IPS-NIHi7 (cell line): ENCODE measurements at regions not wholly inside any gene's neighbourhood (a gene's known extent, or its start where the extent isn't known, plus 50 kb on each side); places are given as distances from the start of the nearest gene placed in this dataset.

Experiments
- DNase-seq: peaks from one replicate; pipeline ENCODE4 v3.0.0; 2012; ENCODE audit warnings: mixed read lengths; ENCODE audit errors: extremely low spot score

DNA sequence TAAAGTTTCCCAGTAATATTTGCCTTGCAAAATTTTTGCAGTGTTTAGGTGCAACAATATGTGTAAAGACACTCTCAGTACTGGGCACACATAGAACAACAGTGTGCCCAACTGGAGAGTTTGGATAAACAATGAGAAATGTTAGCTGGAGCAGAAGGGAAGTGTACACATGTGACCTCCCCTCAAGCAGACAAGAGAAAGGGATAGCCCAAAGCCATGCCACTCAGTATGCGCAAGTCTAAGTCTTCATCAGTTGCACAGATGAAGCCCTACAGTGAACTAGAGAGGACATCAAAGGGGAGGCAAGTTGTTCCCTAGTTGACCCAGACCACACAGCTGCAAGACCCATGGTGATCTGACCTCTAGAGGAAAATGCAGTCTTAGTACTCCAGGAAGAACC lies 97.9 kb upstream of the CDH11 start:
- no peak for DNase-seq

- DNase-seq, result peak; percentile 28
Measured at GRCh38 chr16:65218348-65218747, 96.5 kb upstream of the CDH11 start.

- DNase-seq, result no peak
Measured at GRCh38 chr16:65213866-65214595, 92.2 kb upstream of the CDH11 start.

- no peak for DNase-seq
Measured at GRCh38 chr16:65212791-65213190, 90.9 kb upstream of the CDH11 start.

DNA sequence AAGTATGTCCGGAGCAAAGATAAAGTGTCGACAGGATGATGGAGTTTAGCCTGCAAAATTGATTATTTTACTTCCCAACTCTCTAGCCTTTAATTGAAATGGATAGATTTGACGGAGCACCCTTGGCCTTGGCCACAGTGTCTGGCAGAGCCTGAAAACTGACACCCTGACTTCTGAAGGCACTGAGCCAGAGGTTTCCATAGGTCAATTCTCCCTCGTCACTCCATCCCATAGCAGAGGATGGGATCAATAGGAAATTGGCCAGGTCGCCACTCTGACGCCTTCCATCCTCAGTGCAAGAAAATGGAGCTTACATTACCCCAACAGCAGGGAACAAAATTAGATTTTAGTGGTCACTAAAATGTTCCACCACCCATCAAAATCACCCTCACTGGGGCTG lies 90.4 kb upstream of the CDH11 start:
- no peak for DNase-seq

GRCh38 chr16:65202461-65202860 lies 80.6 kb upstream of the CDH11 start:
- DNase-seq, result no peak

DNA sequence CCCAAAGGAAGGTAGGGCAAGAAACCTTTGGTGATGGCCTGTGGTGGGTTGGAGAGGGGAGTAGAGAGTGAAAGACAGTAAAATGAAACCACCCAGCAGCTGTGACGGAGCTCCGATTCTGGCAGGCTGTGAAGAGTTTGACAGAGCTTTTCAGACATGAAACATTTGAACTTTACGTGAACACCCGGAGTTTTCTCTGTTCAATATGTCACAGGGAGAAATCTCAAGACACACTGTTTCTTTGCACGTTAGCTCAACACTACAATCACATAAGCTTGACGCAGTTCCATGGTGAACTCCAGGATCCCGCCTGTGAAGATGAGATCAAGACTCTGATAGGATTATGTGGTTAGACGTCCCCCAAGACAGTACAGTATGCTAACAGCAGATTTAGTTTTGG lies 79.6 kb upstream of the CDH11 start:
- no peak for DNase-seq

- no peak for DNase-seq
Measured at GRCh38 chr16:65200857-65201256, 79.0 kb upstream of the CDH11 start.

DNA sequence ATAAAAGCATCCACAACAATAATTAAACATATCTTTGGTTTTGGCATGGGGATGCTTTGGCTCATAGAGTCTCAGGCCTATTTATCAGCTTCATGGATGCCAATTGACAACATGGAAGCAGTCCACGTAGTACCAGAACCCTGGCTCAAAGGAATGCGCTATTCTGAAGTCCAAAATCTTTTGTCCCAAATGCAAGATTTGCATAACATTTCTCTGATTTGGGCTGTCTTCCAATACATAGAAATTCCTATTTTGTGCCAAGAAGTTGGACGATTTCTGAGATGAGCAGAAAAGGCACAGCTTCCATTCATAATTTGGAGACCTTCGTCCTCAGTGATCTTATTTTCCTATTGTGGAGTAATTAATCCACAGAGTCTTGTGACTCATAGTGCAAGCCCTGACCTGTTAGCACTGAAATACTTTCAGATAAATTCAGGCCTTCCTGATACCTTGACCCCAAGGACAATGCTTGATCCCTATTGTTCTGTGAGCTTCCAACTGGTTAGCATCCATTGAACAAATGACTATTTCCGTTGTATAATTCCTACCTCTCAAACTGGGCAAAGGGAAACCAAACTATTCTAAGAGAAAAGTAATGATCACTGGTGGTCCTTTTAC lies 78.4 kb upstream of the CDH11 start:
- no peak for DNase-seq

- DNase-seq, result no peak
Measured at GRCh38 chr16:65196420-65197075, 74.7 kb upstream of the CDH11 start.

DNA sequence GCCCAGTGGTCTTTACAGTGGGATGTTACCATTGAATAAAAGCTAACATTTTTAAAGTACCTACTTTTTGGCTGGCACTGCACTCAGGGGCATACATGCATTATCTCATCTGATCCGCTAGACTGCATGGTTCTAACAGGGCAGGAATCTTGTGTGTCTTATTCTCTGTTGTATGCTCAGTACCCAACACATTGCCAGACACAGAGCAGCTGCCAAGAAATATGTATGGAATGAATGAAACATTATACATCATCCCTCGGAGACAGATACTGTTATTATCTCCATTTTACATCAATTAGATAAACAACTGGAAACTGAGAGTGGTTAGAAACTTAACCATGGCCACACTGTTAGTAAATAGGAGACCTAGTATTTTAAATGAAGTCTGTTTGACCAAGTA lies 74.1 kb upstream of the CDH11 start:
- no peak for DNase-seq

GRCh38 chr16:65185241-65185778 lies 63.4 kb upstream of the CDH11 start:
- no peak for DNase-seq

- no peak for DNase-seq
Measured at GRCh38 chr16:65181071-65181561, 59.3 kb upstream of the CDH11 start.

DNA sequence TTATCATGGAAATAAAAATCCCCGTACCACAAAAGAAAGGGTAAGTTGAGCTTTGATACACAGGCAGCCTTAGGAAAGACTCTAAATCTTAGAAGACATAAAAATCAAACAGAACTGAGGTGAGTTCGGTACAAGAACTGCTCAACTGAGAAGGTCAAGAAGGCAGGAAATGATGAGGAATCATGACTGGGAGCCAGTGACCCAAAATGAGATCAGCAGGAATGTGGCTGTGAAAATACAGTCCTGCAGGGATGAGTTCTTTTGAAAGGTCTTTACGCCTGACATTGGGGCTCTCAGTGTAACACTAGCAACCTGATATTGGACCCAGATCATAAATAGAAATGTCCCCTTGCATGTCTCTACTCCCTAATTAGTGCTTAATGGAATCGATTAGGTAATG lies 56.3 kb upstream of the CDH11 start:
- no peak for DNase-seq

DNA sequence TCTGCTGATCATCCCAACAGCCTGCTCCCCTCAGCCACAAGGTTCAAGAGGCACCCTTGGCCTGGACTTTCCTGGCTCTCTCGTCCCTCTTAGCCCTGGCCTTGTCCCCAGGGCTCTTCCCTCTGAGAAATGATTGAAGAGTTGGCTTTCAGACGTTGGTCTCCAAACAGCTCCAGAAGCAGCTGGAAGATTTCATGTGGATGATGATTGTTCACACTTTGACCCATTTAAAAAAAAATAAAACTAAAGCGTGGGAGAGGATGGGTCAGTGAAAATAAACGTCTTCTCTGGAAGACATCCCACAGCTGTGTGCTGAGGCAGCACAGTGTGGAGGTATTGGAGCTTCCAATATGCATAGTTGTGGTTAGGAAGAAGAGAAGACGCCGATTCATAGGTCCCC lies 54.7 kb upstream of the CDH11 start:
- no peak for DNase-seq

GRCh38 chr16:65172356-65172755 lies 50.5 kb upstream of the CDH11 start:
- DNase-seq, result no peak
